ENCODE measurements at regions not wholly inside any gene's neighbourhood (a gene's known extent, or its start where the extent isn't known, plus 50 kb on each side); places are given as distances from the start of the nearest gene placed in this dataset.
A peak's percentile ranks its signal among the peaks of the same experiment; 100 is the strongest.
"Not testable (repeated sequence)": the region's sequence is repeated elsewhere in the genome, so short reads cannot be mapped to it uniquely, and the experiment has no call there.

DNA sequence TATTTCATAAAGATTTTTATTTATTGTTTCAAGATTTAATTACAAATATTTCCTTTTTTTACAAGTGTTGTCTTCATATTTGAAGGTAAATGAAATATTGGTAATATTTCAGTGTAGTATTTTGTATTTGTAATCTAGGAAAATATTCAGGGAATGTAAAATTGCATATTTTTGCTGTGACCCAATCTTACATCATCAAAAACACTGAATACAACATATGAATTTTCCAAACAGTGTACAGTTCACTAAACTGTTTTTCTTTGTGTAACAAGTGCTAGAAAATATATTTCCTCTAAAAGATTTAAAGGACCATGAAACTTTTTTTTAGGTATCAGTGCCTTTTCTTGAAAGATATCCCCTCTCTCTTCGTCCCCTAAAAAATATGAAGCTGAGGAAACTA, 251.9 kb upstream of the KCND2 start:
- DNase-seq (ENCODE audit: low read depth) = no peak

DNA sequence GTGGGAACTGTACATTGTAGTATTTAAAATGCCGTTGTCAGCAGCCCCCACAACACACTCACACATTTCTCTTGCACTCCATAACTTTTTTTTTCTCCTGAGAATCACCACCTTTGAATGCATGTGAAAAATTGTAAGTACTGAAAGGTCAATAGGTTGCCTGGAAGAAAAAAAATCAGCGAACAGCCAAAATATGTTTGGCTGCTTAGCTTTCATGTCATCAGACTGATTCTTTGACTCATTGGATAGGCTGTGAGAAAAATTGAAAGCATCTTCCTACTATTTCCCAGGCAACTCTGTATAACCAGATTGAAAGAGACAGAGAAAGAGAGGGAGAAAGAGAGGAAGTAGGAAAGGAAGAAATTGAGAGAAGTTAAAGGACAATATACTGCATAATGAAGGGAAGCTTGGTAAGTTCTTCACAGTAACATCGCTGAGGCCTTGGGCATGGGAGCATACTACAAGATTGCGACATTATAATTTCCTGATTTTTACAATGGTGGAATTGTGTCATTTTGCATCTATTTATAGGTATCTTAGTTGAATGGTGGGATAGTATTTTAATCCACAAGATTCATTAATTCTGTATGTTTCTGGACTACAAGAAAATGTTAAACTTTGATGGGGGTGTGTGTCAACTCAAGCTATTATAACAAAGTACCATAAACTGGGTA, 249.3 kb upstream of the KCND2 start:
- peak; percentile 32 for DNase-seq (ENCODE audit: low read depth)

DNA sequence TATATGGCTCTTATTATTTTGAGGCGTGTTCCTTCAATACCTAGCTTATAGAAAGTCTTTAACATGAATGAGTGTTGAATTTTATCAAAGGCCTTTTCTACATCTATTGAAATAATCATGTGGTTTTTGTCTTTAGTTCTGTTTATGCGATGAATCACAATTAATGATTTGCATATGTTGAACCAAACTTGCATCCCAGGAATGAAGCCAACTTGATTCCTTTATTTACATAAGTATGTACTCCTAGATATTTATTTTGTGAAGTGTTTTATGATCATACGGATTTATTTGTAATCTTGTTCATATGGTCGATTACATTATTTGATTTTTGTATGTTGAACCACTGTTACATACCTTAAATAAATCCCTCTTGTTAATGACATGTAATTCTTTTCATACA, 244.3 kb upstream of the KCND2 start:
- no peak for DNase-seq (ENCODE audit: low read depth)

DNA sequence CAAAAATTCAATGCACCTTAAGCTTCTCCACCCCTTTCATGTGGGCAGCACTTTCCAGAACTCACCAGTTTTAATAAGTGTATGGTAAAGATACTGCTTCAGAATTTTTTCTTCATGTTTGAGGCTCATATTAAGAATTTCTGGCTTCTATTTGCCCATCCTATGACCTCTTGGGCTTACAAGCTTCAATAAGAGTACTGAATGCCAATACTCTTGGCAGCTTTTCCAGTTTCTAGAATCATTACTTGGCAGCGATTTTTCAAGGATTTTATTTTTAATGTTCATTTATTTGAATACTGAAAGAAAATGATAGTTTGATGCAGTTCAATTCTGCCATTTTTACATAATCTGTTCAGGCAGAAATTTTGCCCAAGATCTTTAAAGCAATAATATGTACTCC, 242.1 kb upstream of the KCND2 start:
- no peak for DNase-seq (ENCODE audit: low read depth)

DNA sequence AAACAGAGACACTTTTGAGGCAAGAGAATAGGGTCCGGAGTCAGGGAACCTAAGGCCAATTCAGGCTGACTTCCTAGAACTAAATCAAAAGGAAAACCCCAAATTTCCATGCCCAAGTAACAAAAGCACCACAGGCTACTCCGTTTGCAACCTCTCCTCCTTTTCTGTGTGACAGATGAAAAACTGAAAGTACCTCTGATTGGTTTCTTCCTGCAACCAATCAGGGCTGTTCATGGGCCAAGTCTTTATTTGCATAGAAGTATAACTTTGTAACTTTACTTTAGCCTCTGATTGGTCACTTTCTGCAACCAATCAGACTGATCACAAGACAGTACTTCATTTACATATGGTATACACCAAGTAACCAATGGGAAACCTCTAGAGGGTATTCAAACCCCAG, 239.9 kb upstream of the KCND2 start:
- DNase-seq (ENCODE audit: low read depth) = no peak

DNA sequence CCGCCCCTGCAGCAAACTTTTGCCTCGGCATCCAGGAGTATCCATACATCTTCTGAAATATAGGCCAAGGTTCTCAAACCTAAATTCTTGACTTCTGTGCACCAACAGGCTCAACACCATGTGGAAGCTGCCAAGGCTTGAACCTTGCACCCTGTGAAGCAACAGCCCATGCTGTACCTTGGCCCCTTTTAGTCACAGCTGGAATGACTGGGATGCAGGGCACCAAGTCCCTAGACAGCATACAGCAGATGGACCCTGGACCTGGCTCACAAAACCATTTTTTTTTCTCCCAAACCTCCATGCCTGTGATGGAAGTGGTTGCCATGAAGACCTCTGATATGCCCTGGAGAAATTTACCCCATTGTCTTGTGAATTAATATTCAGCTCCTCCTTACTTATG, 233.8 kb upstream of the KCND2 start:
- DNase-seq (ENCODE audit: low read depth) = no peak

DNA sequence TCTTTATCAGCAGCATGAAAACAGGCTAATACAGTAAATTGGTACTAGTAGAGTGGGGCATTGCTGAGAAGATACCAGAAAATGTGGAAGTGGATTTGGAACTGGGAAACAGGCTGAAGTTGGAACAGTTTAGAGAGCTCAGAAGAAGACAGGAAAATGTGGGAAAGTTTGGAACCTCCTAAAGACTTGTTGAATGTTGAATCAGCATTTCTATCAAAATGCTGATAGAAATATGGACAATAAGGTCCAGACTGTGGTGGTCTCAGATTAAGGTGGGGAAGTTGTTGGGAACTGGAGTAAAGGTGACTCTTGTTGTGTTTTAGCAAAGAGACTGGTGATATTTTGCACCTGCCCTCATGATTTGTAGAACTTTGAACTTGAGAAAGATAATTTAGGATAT, 231.2 kb upstream of the KCND2 start:
- no peak for DNase-seq (ENCODE audit: low read depth)

DNA sequence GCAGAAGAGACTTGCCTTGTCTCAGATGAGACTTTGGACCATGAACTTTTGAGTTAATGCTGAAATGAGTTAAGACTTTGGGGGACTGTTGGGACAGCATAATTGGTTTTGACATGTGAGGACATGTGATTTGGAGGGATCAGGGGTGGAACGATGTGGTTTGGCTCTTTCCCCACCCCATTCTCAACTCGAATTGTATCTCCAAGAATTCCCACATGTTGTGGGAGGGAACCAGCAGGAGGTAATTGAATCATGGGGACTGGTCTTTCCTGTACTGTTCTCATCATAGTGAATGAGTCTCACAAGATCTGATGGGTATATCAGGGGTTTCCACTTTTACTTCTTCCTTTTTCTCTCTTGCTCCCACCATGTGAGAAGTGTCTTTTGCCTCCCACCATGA, 229.7 kb upstream of the KCND2 start:
- peak; percentile 37 for DNase-seq (ENCODE audit: low read depth)

DNA sequence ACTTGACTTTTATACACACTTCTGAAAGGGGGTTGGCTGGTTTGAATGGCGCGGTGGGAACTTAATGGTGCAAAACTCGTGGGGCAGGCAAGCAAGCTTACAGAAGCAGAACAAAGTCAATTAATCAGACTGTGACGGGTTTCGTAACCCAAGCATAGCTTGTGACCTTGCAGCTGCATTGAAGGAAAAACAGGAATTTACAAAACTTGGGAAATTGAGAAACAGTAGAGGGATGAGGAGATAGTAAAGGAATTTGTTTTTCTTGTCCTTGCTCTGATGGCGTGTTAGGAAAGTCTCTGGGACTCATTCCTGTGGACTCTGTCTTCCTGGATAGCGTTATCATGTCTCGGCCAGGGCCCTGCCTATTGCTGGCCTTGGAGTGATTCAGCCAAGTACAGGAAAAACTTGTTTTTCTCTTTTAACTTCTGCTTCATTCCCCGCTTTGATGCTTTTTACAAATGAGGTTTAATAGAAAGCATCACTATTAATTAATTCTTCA, 220.0 kb upstream of the KCND2 start:
- peak; percentile 89 for DNase-seq (ENCODE audit: low read depth)

DNA sequence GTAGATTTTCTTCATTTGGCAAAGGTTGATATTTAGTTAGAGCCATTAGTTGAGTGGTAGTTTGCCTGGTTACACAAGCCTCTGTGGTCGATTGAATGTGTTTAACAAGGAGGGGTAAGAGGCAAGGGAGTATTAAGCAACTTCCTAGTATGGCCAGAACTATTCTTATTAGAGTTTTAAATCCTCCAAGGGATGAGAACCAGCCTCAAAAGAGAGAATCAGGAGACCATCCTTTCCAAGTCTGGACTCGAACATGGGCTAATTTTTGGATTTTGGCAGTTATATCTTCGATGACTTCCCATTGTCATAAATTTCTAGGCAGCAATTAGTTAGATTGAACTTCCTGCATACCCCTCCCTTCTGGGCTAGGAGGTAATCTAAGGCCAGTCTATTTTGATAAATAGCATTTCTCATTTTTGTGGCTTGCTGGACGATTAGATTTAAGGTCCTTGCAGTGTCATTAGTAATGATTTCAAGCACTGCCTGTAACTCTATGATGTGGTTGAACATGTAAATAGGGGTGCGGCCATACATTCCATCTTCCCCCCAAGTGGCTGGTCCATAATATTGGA, 219.5 kb upstream of the KCND2 start:
- DNase-seq (ENCODE audit: low read depth) = peak; percentile 19

DNA sequence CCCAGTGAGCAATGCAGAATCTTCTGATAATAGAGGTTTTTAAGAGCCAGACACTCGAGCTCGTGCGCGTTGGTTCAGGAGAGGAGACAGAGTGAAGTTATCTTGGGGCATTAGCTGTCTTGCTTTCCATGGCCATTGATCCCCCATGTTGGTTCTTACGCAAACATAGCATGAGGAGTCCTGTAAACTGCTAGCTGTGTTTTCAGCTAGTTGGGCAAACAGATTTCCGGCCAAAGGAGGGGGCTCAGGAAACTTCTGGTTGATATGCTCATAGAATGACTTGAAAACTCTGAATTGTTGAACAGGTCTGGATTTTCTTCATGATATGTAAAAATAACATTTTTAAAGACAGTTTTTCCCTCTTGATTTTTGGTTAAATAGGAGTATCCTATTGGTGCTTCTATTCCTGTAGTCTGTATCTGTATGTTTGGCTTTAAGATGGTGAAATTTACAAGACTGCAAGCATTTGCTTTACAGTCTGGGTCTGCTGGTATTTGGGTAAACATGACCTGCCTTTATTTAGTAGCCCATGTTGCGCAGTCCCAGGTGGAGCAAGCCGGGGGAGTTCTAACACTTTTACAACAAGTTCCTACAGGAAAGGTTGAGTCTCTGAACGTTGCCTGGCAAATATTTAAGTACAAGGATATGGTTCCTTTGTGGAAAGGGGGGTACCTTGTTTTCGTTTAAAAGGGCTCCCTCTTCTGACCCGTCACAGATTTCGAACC, 218.4 kb upstream of the KCND2 start:
- DNase-seq (ENCODE audit: low read depth) = no peak

DNA sequence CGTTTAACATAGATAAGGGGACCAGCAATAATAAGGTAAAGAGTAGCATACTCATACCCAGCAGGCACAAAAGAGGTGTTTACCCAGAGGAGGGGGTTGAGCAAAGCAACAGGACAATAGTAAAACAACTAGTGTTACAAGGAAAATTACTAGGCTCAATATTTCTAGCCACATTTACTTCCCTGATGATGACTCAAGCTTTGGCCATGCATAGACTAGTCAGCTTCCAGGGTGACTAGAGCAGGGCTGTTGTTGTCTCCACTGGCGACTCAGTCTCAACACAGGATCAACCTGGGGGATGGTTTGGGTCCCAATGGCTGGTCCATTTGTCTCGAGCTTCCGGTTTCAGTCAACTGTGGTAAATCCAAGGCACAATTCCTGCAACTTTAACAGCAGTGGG, 217.7 kb upstream of the KCND2 start:
- peak; percentile 73 for DNase-seq (ENCODE audit: low read depth)

DNA sequence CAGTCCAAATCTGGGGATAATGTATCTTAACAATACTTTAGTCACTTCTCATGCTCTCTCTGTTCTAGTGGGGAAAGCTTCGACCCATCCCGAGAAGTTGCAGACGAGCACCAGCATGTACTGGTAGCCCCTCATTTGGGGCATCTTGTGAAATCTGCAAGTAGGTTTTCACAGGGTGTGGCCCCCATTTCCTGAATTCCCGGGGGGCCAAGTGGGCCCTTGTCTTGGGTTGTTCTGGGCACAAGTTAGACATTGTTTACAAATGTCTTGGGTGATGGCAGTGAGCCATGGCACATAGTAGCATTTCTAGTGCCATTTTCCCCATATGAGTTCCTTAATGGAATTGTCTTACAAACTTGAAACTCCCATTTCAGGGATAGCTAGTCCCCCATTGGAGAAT, 216.7 kb upstream of the KCND2 start:
- no peak for DNase-seq (ENCODE audit: low read depth)

DNA sequence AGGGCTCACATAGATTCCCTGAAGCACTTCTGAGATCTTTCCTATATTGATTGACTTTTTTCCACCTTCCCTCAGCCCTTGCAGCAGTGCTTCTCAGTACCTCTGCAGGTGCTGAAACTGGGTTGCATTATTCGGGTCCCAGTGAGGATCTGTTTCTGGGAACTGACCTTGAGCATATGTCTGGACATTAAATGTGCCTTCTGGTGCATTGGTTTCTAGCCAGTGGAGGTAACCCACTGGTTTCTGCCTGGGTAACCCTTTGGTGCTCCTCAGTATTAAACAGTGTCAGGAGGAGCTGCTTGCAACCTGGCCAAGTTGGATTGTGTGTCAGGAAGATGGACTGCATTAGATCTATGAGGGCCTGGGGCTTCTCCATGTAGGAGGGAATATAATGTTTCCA, 213.3 kb upstream of the KCND2 start:
- DNase-seq (ENCODE audit: low read depth) = no peak

DNA sequence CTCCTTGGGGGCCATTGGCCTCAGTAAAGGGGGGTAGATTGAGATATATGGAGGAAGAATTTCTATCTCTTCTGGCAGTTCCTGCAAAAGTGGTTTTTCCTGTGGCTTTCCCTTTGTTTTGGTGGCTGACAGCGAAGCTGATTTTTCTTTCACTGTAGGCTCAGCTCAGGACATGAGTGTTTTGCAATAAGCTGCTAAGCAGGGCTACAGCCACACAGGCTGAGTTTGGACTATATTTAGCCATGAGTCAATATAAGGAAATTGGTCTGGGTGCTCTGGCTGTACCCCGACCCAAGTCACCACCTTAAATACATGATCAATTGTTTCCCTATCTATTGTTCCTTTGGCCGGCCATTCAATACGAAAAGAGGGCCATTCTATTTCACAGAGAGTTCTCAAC, 212.7 kb upstream of the KCND2 start:
- peak; percentile 23 for DNase-seq (ENCODE audit: low read depth)

DNA sequence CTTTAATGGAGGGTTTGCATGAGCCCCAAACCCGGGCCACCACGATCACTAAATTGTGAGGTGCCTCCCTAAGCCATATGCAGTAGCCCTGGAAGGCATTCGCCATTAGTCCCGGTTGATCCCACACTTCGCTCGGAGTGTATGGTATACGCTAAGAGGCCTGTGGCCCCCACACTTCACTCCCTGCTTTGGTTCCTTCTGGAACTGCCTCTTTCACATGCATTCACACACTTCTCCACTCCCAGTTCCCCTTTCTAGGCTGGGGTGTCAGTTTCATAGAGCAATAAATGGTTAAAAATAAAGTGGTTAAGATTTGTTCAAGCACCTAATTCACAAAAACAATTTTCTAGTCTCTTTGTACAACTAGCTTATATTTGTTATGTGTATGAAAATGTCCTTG, 212.1 kb upstream of the KCND2 start:
- no peak for DNase-seq (ENCODE audit: low read depth)

DNA sequence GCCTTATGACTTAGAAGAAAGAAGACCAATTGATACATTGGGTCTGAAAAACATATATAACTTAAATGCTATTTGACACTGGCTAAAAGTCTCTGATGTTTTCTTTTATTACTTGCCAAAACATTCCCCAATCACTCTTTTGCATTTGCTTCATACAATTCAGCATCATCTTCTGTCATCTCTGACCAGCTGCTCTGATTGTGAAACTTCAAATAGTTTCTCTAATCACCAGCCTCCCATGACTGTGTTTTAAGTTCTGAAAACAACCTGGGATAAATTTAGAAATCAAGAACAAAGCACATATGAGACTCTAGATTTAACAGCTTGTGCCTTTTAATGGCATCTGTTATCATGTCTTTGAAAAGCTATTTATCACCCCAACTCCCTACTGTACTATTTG, 208.4 kb upstream of the KCND2 start:
- DNase-seq (ENCODE audit: low read depth) = peak; percentile 60

DNA sequence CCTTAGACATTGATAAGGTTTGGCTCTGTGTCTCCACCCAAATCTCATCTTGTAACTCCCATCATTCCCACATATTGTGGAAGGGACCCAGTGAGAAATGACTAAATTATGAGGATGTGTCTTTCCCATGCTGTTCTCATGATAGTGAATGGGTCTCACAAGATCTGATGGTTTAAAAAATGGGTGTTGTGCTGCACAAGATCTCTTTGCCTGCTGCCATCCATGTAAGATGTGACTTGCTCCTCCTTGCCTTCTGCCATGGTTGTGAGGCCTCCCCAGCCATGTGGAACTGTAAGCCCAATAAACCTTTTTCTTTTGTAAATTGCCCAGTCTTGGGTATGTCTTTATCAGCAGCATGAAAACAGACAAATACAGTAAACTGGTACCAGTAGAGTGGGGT, 206.1 kb upstream of the KCND2 start:
- DNase-seq (ENCODE audit: low read depth) = not testable (repeated sequence)

DNA sequence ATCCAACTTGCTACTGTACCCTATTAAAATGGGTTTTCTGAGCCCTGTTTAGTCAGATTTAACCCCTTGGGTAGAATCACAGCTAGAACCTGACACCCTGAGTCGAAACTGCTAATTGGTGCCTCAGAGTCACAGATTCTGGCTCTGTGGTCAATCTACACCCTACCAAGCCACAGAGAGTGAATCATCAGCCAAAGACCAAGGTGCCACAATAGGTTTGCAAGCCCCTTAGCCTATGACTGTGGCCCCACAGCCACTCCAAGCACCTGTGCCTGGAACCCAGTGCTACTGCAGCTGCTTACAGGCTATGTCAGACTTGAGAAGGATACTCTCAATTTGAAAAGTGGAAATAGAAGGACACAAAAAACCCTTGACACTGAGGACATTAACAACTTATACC, 202.8 kb upstream of the KCND2 start:
- DNase-seq (ENCODE audit: low read depth) = no peak

DNA sequence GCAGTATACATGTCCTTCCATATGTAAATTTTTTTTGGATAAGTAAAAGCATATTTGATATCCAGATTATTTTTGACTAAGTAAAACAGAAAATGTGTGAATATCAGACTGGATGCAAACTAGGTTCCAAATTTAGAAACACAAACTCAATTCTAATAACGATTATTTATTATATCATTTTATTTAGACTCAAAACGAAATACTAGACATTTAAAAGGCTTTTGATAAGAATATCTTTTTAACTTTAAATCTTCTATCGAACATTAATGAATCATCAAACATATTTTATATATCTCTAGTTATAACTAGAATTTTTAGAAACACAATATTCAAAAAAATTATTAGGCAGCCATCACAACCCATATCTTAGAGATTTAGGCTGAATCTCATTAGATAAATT, 195.2 kb upstream of the KCND2 start:
- DNase-seq (ENCODE audit: low read depth) = no peak

DNA sequence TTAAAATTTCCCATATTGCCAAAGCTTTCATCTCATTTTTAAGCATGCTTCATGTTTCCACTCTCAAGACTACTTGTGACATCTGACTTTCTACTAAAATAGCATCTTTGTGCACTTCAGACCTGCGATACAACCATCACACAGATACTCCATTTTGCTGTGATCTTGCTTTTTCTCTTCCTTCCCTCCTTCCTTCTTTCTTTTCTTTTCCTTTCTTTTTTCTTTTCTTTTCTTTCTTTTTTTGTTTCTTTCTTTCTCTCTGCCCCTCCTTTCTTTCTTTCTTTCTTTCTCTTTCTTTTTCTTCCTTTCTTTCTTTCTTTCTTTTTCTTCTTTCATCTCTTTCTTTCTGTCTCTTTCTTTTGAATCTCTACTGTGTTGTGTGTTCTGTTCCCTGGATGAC, 194.0 kb upstream of the KCND2 start:
- DNase-seq (ENCODE audit: low read depth) = no peak

DNA sequence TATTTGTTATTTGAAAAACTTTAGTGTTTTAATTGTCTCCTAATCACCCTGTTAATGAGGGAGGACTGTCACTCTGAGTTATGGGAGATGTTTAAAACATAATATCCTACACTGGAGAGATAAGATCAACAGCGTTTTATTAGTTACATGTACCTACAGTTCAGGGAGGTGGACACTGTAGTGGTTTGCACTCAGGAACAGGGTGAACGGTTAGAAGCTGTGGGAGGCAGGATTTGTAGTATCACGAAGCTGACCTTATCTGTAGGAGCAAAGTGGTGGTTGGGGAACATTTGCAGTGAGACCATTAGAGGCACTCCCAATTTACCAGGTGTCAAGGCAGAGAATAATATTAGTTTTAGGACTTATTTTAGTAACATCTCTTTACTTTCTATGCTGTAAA, 193.3 kb upstream of the KCND2 start:
- DNase-seq (ENCODE audit: low read depth) = no peak

DNA sequence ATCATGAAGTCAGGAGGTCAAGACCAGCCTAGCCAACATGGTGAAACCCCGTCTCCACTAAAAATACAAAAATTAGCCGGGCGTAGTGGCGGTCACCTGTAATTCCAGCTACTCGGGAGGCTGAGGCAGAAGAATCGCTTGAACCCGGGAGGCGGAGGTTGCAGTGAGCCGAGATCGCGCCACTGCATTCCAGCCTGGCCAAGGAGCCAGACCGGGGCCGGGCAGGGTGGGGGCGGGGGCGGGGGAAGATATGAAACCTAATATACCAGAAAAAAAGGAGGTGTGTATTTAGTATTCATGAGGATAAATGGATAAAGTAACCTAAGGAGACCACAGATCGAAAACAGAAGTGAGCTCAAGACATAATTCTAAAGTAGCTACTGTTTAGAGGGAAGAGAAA, 186.5 kb upstream of the KCND2 start:
- DNase-seq (ENCODE audit: low read depth) = not testable (repeated sequence)

DNA sequence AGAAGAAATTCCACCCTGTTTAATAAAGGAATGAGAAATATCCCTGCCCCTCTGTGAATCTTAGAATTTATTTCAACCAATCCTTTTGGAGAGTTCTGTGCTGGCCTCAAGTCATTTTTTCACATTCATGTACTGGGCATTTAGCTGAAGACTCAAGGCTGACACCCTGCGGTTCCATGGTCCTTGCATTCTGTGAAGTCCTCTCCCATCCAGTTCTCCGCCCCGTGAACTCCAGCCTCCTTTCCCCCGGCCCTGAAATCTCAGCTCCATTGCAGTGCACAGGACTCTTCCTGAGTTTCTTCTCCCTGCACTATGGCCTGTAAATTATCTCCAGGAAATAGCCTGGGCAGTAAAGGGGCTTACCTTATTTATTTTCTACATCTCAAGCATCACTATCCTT, 183.0 kb upstream of the KCND2 start:
- peak; percentile 1 for DNase-seq (ENCODE audit: low read depth)
